Endothelial cell (in vitro differentiated cells): ENCODE measurements at regions not wholly inside any gene's neighbourhood (a gene's known extent, or its start where the extent isn't known, plus 50 kb on each side); places are given as distances from the start of the nearest gene placed in this dataset.

Experiments
- DNase-seq: peaks from one replicate; pipeline ENCODE4 v3.0.0; 2021; ENCODE audit warnings: low spot score
- H3K27ac Mint-ChIP-seq: one replicate; pipeline ENCODE4 v1.8.0; 2021; ENCODE audit warnings: mixed read lengths, inconsistent platforms; ENCODE audit not compliant: unreplicated experiment
- H3K27me3 Mint-ChIP-seq: one replicate; pipeline ENCODE4 v1.8.0; 2021; ENCODE audit warnings: mild to moderate bottlenecking, moderate library complexity, mixed read lengths, inconsistent platforms; ENCODE audit not compliant: unreplicated experiment
- H3K36me3 Mint-ChIP-seq: one replicate; pipeline ENCODE4 v1.8.0; 2021; ENCODE audit warnings: mild to moderate bottlenecking, low read depth, mixed read lengths, inconsistent platforms; ENCODE audit not compliant: unreplicated experiment
- H3K4me1 Mint-ChIP-seq: one replicate; pipeline ENCODE4 v1.8.0; 2021; ENCODE audit warnings: mild to moderate bottlenecking, mixed read lengths, inconsistent platforms; ENCODE audit not compliant: unreplicated experiment
- H3K4me3 Mint-ChIP-seq: one replicate; pipeline ENCODE4 v1.8.0; 2021; ENCODE audit warnings: mild to moderate bottlenecking, mixed read lengths, inconsistent platforms; ENCODE audit not compliant: unreplicated experiment
- H3K9me3 Mint-ChIP-seq: one replicate; pipeline ENCODE4 v1.8.0; 2021; ENCODE audit warnings: mixed read lengths, inconsistent platforms; ENCODE audit not compliant: unreplicated experiment
- CTCF ChIP-seq: fragments of 200-600 bp; sonication (generic); IDR thresholded peaks from one replicate; pipeline ENCODE4 v1.5.0; 2021; ENCODE audit warnings: antibody characterized with exemption; ENCODE audit not compliant: unreplicated experiment

GRCh38 chr4:129602447-129602846 is 506.5 kb downstream of the C4orf33 start:
- DNase-seq, result no peak

DNA sequence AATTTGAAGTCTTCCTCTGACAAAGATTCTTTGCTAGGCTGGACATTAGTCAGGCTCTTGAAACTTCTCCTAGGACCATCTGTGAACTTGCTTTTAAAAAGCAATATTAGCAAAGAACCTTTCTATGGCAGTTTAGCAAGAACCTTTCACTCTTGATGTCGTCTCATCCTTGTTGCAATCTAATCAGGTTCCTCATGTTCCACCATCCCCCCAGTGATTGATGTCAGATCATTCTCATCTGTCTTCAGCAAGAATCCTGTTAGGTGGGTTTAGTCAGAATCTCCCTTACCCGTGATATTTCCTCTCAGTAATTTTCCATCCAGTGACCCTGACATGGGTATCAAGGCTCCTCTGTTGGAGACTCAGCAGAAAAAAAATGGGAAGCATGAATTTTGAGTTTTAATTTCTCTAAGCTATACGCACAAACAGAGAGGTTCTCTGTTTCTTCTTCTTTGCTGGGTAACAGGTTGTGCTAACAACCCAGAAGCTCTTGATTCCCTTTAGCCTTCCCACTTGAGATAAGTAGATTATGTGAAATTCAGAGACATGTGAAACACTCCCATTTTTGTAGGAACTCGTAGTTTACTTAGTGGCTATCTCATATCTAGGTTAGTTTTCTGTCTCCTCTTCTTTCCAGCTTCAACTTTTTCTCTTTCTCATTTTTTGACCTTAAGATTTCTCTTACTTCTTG is 507.4 kb downstream of the C4orf33 start:
- no peak overlapping the region for H3K27ac Mint-ChIP-seq
- TF ChIP-seq CTCF, result no peak
- no peaks in the 10 kb centered on the region for H3K36me3 Mint-ChIP-seq
- H3K4me3 Mint-ChIP-seq, result no peak overlapping the region
- H3K9me3 Mint-ChIP-seq, result no peaks in the 10 kb centered on the region
- DNase-seq, result no peak
- no peaks in the 10 kb centered on the region for H3K27me3 Mint-ChIP-seq
- H3K4me1 Mint-ChIP-seq, result no peaks in the 10 kb centered on the region

More at GRCh38 chr4:129602447-129602846, 506.5 kb downstream of the C4orf33 start:
- no peak for TF ChIP-seq CTCF
- no peaks in the 10 kb centered on the region for H3K4me1 Mint-ChIP-seq
- H3K4me3 Mint-ChIP-seq, result no peak overlapping the region
- no peak overlapping the region for H3K27ac Mint-ChIP-seq
- no peaks in the 10 kb centered on the region for H3K36me3 Mint-ChIP-seq
- no peaks in the 10 kb centered on the region for H3K9me3 Mint-ChIP-seq
- H3K27me3 Mint-ChIP-seq, result no peaks in the 10 kb centered on the region

- Mint-ChIP-seq H3K4me1 (no peaks in the 10 kb centered on the region), H3K36me3 (no peaks in the 10 kb centered on the region), H3K9me3 (no peaks in the 10 kb centered on the region), H3K27me3 (no peaks in the 10 kb centered on the region), H3K4me3 (no peak overlapping the region), H3K27ac (no peak overlapping the region)
- DNase-seq, result no peak
- TF ChIP-seq CTCF, result no peak
These were observed 508.8 kb downstream of the C4orf33 start for GRCh38 chr4:129604632-129605255.

GRCh38 chr4:129614611-129615010 is 518.7 kb downstream of the C4orf33 start:
- Mint-ChIP-seq H3K27me3 (peaks cover 2% of the 10 kb centered on the region), H3K4me3 (no peak overlapping the region), H3K27ac (no peak overlapping the region), H3K36me3 (no peaks in the 10 kb centered on the region), H3K4me1 (no peaks in the 10 kb centered on the region), H3K9me3 (no peaks in the 10 kb centered on the region)
- no peak for TF ChIP-seq CTCF
- DNase-seq, result no peak

GRCh38 chr4:129622566-129622965 is 526.6 kb downstream of the C4orf33 start:
- no peak for TF ChIP-seq CTCF
- Mint-ChIP-seq H3K36me3 (no peaks in the 10 kb centered on the region), H3K4me1 (no peaks in the 10 kb centered on the region), H3K27me3 (peaks cover under 1% of the 10 kb centered on the region), H3K9me3 (no peaks in the 10 kb centered on the region), H3K27ac (no peak overlapping the region), H3K4me3 (no peak overlapping the region)
- no peak for DNase-seq
